Activated CD8-positive, alpha-beta memory T cell treated with anti-CD3 and anti-CD28 coated beads for 4 hours (primary cell): ENCODE measurements at regions not wholly inside any gene's neighbourhood (a gene's known extent, or its start where the extent isn't known, plus 50 kb on each side); places are given as distances from the start of the nearest gene placed in this dataset.

Source experiments
- DNase-seq, 2 donors: peaks; one replicate each; pipeline ENCODE4 v3.0.0-alpha.2; 2020; ENCODE audit warnings: low read depth in 2 of 2

- no peak for DNase-seq
These were observed 110.5 kb upstream of the MAP1B start for GRCh38 chr5:71996789-71997188.

- DNase-seq = no peak
These were observed 108.5 kb upstream of the MAP1B start for GRCh38 chr5:71998746-71999145.

GRCh38 chr5:72000707-72001106 lies 106.6 kb upstream of the MAP1B start:
- DNase-seq = no peak

GRCh38 chr5:72005671-72006070 lies 101.6 kb upstream of the MAP1B start:
- DNase-seq = no peak

- DNase-seq = no peak
These were observed 100.9 kb upstream of the MAP1B start for GRCh38 chr5:72006361-72006760.

- no peak for DNase-seq
These were observed 99.8 kb upstream of the MAP1B start for GRCh38 chr5:72007336-72008111.

- DNase-seq = no peak
These were observed 98.0 kb upstream of the MAP1B start for GRCh38 chr5:72009280-72009679.

- DNase-seq = no peak
These were observed 96.8 kb upstream of the MAP1B start for GRCh38 chr5:72010430-72010829.

- DNase-seq = no peak
These were observed 94.4 kb upstream of the MAP1B start for GRCh38 chr5:72012906-72013305.

GRCh38 chr5:72013766-72014624 lies 93.3 kb upstream of the MAP1B start:
- no peak for DNase-seq

- DNase-seq = no peak
These were observed 92.1 kb upstream of the MAP1B start for GRCh38 chr5:72015103-72015548.

- peak; percentile 17 to 26 for DNase-seq
These were observed 89.0 kb upstream of the MAP1B start for GRCh38 chr5:72018143-72018803.

GRCh38 chr5:72020161-72020983 lies 86.9 kb upstream of the MAP1B start:
- no peak for DNase-seq

- DNase-seq = no peak
These were observed 85.5 kb upstream of the MAP1B start for GRCh38 chr5:72021651-72022357.

- DNase-seq = no peak
These were observed 78.9 kb upstream of the MAP1B start for GRCh38 chr5:72028382-72028781.

- no peak for DNase-seq
These were observed 77.0 kb upstream of the MAP1B start for GRCh38 chr5:72030237-72030636.

- DNase-seq = no peak
These were observed 74.5 kb upstream of the MAP1B start for GRCh38 chr5:72032788-72033187.

GRCh38 chr5:72034770-72035169 lies 72.5 kb upstream of the MAP1B start:
- DNase-seq = no peak

- no peak for DNase-seq
These were observed 71.4 kb upstream of the MAP1B start for GRCh38 chr5:72035831-72036230.

GRCh38 chr5:72036951-72037350 lies 70.3 kb upstream of the MAP1B start:
- DNase-seq = no peak

GRCh38 chr5:72040513-72040912 lies 66.8 kb upstream of the MAP1B start:
- no peak for DNase-seq
